HG03066 (cell line): ENCODE measurements at regions not wholly inside any gene's neighbourhood (a gene's known extent, or its start where the extent isn't known, plus 50 kb on each side); places are given as distances from the start of the nearest gene placed in this dataset.

Experiments used
- ATAC-seq: cut with Tn5 transposase; IDR thresholded peaks from one replicate; pipeline ENCODE4 v1.9.1; 2021; ENCODE audit warnings: low read depth; ENCODE audit not compliant: unreplicated experiment

DNA sequence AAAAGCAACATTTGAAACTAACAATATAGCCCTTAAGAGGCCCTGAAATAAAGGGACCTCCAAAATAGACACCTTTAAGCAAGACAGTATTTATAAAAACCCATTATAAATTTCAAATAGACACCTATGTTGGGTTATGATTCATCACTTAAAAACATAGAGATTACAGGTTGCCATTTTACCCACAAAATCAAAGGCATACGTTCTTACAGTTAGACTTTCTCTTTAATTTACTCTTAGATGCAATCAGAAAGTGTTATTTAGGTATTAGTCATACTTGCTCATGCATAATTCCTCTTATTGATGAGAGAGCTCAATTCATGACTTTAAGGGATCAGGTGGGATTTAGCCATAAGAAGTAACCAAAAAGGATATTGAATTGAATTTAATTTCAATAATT is 51.5 kb upstream of the TMEM200A start:
- ATAC-seq = no peak

DNA sequence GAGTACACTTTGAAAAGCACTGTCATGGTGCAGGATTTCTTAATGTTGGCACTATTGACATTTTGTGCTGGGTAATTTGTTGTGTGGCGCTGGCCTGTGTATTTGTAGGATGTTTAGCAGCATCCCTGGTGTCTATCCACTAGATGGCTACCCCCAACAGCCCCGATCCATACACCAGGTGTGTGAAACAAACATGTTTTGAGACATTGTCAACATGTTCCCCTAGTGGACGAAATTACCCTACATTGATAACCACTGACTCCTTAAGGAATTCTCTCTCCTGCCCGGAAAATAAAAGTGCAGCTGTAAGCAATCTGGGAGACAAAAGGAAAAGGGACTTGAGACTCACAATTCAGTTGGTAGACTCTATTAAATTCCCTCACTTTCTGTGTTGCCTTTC is 52.6 kb upstream of the TMEM200A start:
- ATAC-seq = no peak

DNA sequence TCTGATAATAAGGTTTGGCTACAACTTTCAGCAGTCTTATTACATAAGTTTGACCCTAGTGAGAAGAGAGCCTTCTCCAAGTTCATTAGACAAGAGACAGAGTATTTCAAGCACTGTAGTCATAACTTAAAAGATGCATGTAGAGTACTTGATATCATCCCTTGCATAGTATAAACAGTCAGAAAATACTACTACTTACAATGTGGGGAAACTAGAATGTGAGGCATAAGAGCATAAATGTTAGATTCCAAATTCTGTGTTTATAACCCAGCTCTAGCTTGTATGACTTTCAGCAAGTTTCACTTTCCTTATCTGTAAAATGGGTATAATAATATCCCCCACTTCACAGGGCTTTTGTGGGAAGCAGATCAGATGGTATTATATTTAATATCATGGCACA is 56.8 kb upstream of the TMEM200A start:
- no peak for ATAC-seq

DNA sequence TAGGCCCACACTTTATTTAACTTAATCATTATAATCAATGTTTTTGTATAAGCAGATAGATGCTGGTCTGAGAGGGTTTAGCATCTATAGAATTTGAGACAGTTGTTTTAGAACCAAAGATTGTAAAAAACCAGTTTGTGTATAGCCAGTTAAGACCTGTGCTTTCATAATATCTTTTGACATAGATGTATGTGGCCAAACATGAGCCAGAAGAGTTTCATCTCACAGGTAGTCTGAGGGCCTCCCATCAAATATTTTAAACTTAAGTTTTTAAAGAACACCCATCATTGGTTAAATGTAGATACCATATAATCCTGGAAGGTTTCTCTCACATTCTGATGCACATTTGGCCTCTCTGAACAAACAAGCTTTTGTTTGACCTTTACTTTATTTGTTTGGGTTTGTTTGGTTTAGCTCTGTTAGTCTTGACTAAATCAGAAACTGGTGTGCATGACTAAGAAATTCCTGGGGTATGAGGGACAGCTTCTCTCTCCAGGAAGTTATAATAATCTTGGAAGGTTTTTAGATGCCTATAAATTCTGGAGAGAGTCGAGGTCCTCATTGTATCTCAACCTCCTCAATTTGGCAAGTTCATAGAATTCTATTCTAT is 58.0 kb upstream of the TMEM200A start:
- no peak for ATAC-seq

DNA sequence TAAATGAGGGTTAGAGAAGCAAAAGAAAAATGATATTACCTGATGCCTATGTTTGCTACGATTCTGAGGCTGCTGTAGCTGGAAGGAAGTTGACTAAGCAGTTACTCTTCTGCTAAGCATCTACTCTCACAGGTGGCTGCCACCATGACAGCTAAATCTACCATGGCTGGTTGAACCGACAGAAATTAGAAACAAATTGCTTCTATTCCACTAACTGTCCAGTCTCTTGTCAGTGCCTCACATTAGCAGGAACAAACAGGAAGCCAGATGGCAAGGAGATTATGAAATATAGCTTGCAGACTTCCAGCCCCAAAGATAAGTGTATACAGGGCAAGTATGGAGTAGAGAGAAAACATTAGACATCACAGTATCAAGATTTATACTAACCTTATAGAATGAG is 59.4 kb upstream of the TMEM200A start:
- ATAC-seq = no peak

DNA sequence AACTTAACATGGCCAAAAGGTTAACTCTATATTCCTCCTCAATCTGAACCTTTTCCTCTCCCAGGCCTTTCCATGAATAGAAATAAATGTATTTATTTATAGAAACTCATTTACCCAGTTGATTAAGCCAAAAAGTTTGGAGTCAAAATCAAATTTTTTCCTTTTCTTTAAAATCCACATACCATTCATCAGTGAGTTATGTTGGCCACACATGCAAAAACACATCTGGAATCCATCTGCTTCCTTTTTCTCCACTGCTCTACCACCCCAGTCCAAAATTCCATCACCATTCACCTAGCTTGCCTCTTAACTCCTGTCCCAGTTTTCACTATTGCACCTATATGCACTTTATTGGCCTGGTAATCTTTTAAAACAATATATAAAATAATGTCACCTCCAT is 62.4 kb upstream of the TMEM200A start:
- ATAC-seq = no peak

DNA sequence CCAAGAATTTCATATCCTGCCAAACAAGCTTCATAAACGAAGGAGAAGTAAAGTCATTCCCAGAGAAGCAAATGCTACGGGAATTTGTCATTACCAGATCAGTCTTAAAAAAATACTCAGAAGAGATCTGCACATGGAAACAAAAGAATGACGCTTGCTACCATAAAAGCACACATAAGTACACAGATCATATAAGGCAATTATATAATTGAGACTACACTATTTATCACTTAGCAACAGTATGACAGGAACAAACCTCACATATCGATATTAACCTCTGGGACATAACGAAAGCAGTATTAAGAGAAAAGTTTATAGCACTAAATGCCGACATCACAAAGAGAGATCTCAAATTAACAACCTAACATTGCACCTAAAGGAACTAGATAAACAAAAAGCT is 67.6 kb upstream of the TMEM200A start:
- no peak for ATAC-seq

DNA sequence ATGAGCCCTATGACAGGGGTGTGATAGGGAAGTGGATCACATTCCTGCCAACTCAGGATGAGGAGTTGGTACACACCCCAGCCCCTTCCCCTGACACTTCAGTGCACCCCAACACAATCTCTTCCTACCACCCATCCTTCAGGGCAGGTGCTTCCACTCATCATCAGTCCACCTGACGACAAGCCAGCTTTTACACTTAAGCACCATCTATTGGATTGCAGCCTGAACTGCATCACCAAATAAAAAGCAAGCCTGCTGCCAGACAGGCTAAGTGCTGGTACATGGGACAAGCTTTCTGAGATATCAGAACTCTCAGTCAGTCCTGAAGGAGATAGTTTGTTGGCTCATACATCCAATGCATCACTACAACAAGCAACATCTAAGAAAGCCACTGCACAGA is 69.0 kb upstream of the TMEM200A start:
- ATAC-seq = no peak

DNA sequence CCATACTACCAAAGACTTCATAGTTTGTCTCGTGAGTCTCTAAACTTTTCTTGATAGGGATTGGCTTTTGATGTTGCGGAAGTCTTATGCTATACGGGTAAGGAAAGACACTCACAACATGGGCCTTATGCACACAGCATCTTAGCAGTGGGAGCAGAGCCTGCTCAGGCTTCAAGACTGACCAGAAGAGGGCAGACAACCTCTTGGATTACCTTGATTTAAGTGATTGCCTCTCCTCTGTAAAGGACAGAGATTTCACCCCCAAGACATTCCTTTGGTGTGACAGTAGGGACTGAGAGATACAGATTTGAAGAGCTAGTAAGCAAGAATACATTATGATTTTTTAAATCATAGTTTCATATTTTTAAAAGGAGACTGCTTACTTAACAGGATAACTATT is 71.0 kb upstream of the SAMD3 start:
- peak; percentile 81 for ATAC-seq

DNA sequence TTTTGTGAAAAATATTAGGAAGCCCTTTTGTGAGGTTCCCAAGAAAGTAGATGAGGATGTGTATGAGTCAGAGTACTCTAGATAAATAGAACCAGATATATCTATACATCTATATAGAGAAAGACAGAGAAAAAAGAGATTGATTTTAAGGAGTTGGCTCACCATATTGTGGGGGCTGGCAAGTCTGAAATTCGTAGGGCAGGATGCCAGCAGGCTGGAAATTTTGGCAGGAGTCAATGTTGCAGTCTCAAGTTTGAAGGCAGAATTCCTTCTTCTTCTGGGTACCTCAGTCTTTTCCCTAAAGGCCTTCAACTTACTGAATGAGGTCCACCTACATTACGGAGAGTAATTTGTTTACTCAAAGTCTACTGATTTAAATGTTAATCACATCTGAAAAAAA is 65.3 kb upstream of the SAMD3 start:
- ATAC-seq = no peak

DNA sequence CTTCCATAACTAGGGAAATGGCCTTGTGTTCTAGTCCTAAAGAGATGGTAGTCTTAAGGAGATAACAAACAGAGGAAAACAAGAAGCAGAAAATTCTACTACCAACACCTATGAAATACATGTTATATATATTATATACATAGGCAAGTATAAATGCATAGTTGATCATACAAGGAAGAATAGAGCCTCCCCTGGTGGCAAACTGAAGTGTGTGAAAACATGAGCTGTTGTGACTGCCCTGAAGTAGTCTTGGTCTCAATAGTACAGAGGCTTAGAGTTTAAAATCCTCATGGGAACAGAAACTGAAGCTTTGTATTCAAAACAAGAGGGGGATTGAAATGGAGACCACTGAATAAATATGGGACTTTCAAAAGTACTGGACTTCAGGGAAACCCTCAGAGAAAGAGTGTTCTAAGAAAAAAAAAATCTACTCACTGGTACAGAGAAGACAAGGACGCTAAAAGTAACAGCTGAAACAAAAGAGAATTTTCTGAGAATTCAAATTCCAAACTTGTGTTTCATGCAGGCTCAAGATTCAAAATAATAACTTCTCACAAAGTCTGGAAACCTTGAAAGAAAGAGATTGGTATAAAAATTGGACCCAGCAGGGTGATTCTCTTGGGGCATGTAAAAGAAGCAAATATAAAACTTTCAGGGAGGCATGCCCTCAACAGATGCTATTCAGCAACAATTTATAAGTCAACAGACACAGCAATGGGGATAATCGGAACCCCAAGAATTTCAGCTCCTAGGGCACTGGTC is 59.7 kb upstream of the SAMD3 start:
- no peak for ATAC-seq

DNA sequence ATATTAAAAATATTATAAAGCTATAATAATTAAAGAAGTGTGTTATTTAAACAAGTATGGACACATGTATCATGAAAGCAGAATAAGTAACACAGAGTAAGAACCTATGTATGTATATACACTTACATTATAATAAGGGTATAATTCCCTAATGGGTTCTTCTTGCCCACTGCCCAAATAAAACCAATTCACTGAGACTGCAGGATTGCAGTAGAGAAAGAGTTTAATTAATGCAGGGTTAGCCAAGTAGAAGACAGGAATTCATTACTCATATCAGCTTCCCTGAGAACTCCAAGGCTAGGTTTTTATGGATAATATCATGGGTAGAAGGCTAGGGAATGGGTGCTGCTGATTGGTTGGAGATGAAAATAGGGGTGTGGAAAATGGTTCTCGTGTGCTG is 53.8 kb upstream of the SAMD3 start:
- ATAC-seq = no peak

DNA sequence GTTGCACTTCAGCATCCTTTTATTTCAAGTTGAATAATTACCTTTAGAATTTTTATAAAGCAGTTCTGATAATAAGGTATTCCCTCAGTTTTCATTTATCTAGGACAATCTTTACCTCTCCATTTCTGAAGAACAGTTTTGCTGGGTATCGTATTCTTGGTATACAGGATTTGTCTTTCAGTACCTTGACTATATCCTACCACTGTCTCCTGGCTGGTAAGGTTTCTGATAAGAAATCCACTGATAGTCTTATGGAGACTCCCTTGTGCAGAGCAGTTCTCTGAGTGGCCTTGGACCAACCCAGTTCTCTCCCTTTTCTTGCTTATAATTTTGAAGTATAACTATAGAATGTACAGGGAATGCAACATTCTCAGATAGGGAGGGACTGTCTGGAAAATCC is 51.3 kb upstream of the SAMD3 start:
- ATAC-seq = no peak
